CD14-positive monocyte (primary cell): ENCODE measurements at regions not wholly inside any gene's neighbourhood (a gene's known extent, or its start where the extent isn't known, plus 50 kb on each side); places are given as distances from the start of the nearest gene placed in this dataset.

Experiments used
- DNase-seq, 3 donors: peaks; one replicate each; pipeline ENCODE4 v3.0.0-alpha.2; 2011 to 2022
- H2AFZ ChIP-seq: 2 replicates; pipeline ENCODE4 v1.6.0; 2012; ENCODE audit warnings: mild to moderate bottlenecking, low read depth, low read length, inconsistent platforms; ENCODE audit not compliant: insufficient read depth, poor library complexity, severe bottlenecking
- H3K27ac ChIP-seq, 2 donors: 1 replicate in 1 of 2; 2 replicates in 1 of 2; pipeline ENCODE4 v1.5.1; 2012 to 2013; ENCODE audit warnings: low read length in 2 of 2, control low read depth in 1 of 2, inconsistent platforms in 1 of 2, low read depth in 1 of 2, mild to moderate bottlenecking in 1 of 2
- H3K27me3 ChIP-seq, 2 donors: one replicate each; pipeline versions ENCODE4 v1.6.0 to v1.6.1; 2011 to 2013; ENCODE audit warnings: low read length in 2 of 2; ENCODE audit not compliant: control insufficient read depth in 2 of 2, insufficient read depth in 2 of 2
- H3K36me3 ChIP-seq, 2 donors: replicated peaks in 1 of 2; 1 replicate in 1 of 2; 2 replicates in 1 of 2; pipeline versions ENCODE4 v1.5.1 to v1.6.1; 2012 to 2013; ENCODE audit warnings: low read length in 2 of 2, control low read depth in 1 of 2, inconsistent platforms in 1 of 2, mild to moderate bottlenecking in 1 of 2; ENCODE audit not compliant: insufficient read depth in 2 of 2, control insufficient read depth in 1 of 2
- H3K4me1 ChIP-seq, 2 donors: 1 replicate in 1 of 2; 2 replicates in 1 of 2; pipeline versions ENCODE4 v1.5.1 to v1.6.1; 2012 to 2013; ENCODE audit warnings: low read length in 2 of 2, control low read depth in 1 of 2, inconsistent platforms in 1 of 2, mild to moderate bottlenecking in 1 of 2, moderate library complexity in 1 of 2; ENCODE audit not compliant: insufficient read depth in 2 of 2, control insufficient read depth in 1 of 2
- H3K4me2 ChIP-seq: replicated peaks from 2 replicates; pipeline ENCODE3; 2012; ENCODE audit warnings: low read length, moderate library complexity, mild to moderate bottlenecking; ENCODE audit not compliant: poor library complexity, severe bottlenecking; ENCODE audit errors: extremely low read depth
- H3K4me3 ChIP-seq, 3 experiments: fragments of 200-600 bp in 1 of 3; sonication (generic) in 1 of 3; replicated peaks in 1 of 3; 1 replicate in 2 of 3; 2 replicates in 1 of 3; pipeline ENCODE4 v1.5.1; 2011 to 2013; ENCODE audit warnings: low read length in 3 of 3, mild to moderate bottlenecking in 3 of 3, control low read depth in 2 of 3, low read depth in 2 of 3, inconsistent platforms in 1 of 3, moderate library complexity in 1 of 3
- H3K79me2 ChIP-seq: 2 replicates; pipeline ENCODE4 v1.6.0; 2012; ENCODE audit warnings: mild to moderate bottlenecking, control low read depth, inconsistent platforms, low read length, moderate library complexity; ENCODE audit not compliant: insufficient read depth
- H3K9ac ChIP-seq: 2 replicates; pipeline ENCODE4 v1.6.0; 2017; ENCODE audit warnings: low read length, mild to moderate bottlenecking; ENCODE audit not compliant: insufficient read depth, poor library complexity, severe bottlenecking
- H3K9me3 ChIP-seq, 2 donors: replicated peaks in 1 of 2; 1 replicate in 1 of 2; 2 replicates in 1 of 2; pipeline versions ENCODE4 v1.5.1 to v1.6.1; 2012 to 2013; ENCODE audit warnings: low read length in 2 of 2, control low read depth in 1 of 2; ENCODE audit not compliant: control insufficient read depth in 1 of 2, insufficient read depth in 1 of 2
- H4K20me1 ChIP-seq: 2 replicates; pipeline ENCODE4 v1.6.0; 2012; ENCODE audit warnings: mild to moderate bottlenecking, low read length, control low read depth, moderate library complexity; ENCODE audit not compliant: insufficient read depth
- H3K27ac Mint-ChIP-seq, 7 donors: one replicate each; pipeline ENCODE4 v1.8.0; 2020; ENCODE audit warnings: mild to moderate bottlenecking in 7 of 7, mixed read lengths in 7 of 7, moderate library complexity in 6 of 7, inconsistent platforms in 2 of 7
- H3K27me3 Mint-ChIP-seq, 3 donors: one replicate each; pipeline ENCODE4 v1.8.0; 2021 to 2022; ENCODE audit warnings: low read depth in 3 of 3, mild to moderate bottlenecking in 3 of 3, mixed read lengths in 3 of 3, moderate library complexity in 3 of 3, inconsistent platforms in 1 of 3
- H3K36me3 Mint-ChIP-seq, 2 donors: one replicate each; pipeline ENCODE4 v1.8.0; 2020; ENCODE audit warnings: mixed read lengths in 2 of 2, inconsistent platforms in 1 of 2, mild to moderate bottlenecking in 1 of 2
- H3K4me1 Mint-ChIP-seq: one replicate; pipeline ENCODE4 v1.8.0; 2020; ENCODE audit warnings: mild to moderate bottlenecking, mixed read lengths
- H3K4me3 Mint-ChIP-seq, 2 donors: one replicate each; pipeline ENCODE4 v1.8.0; 2020; ENCODE audit warnings: mild to moderate bottlenecking in 2 of 2, mixed read lengths in 2 of 2, moderate library complexity in 1 of 2
- H3K9me3 Mint-ChIP-seq, 7 donors: one replicate each; pipeline ENCODE4 v1.8.0; 2020 to 2022; ENCODE audit warnings: mixed read lengths in 7 of 7, mild to moderate bottlenecking in 6 of 7, moderate library complexity in 6 of 7, inconsistent platforms in 2 of 7
- CTCF ChIP-seq: fragments of 200-600 bp; IDR thresholded peaks from one replicate; pipeline ENCODE4 v1.8.0; 2022; ENCODE audit warnings: antibody characterized with exemption, mild to moderate bottlenecking
- WGBS: methylation state at CpG from one replicate; pipeline ENCODE4 v1.1.5; 2013; ENCODE audit warnings: missing lambda C conversion rate; ENCODE audit not compliant: insufficient coverage; 5-methylcytosine and 5-hydroxymethylcytosine counted together
- intact Hi-C, 2 donors: fragments of 100-400 bp; cut with micrococcal nuclease; formaldehyde crosslinking; loops; one replicate each; pipeline versions ENCODE4 v1.15.0 to v1.15.1; 2023

- Mint-ChIP-seq H3K9me3 (no peaks in the 10 kb centered on the region), H3K36me3 (no peaks in the 10 kb centered on the region), H3K4me3 (no peak overlapping the region), H3K4me1 (peaks cover 3% of the 10 kb centered on the region), H3K27me3 (peaks cover 0 to 3% (median 0%) of the 10 kb centered on the region in 3 donors), H3K27ac (no peak overlapping the region)
- Histone ChIP-seq H4K20me1 (no peaks in the 10 kb centered on the region), H3K9me3 (no peaks in the 10 kb centered on the region), H3K9ac (no peak overlapping the region), H3K4me2 (no peak overlapping the region), H3K27ac (no peak overlapping the region), H3K36me3 (no peaks in the 10 kb centered on the region), H2AFZ (no peak overlapping the region), H3K4me3 (no peak overlapping the region), H3K27me3 (no peaks in the 10 kb centered on the region), H3K4me1 (no peaks in the 10 kb centered on the region), H3K79me2 (no peaks in the 10 kb centered on the region)
- peak; percentile 87 for TF ChIP-seq CTCF
- peak; percentile 48 to 51 (median 48) for DNase-seq
- intact Hi-C loops = loop anchor here (2.0 kb wide), 1 partner anchor 1538 kb away; no protein-coding TSS in a partner anchor
- WGBS = 13% methylated on average over 7 of the region's 9 CpGs
Measured at GRCh38 chr5:90264689-90265544, 144.6 kb downstream of the CETN3 start.

GRCh38 chr5:90263102-90263820, 146.3 kb downstream of the CETN3 start:
- H3K27me3 Mint-ChIP-seq = peaks cover 0 to 3% (median 0%) of the 10 kb centered on the region in 3 donors
- Histone ChIP-seq H3K4me1 (no peaks in the 10 kb centered on the region), H3K79me2 (no peaks in the 10 kb centered on the region), H3K9ac (no peak overlapping the region), H2AFZ (peak overlapping the region; percentile 26), H3K4me2 (no peak overlapping the region), H4K20me1 (no peaks in the 10 kb centered on the region), H3K4me3 (no peak overlapping the region), H3K9me3 (no peaks in the 10 kb centered on the region), H3K27me3 (no peaks in the 10 kb centered on the region), H3K27ac (no peak overlapping the region), H3K36me3 (no peaks in the 10 kb centered on the region)
- no peak for DNase-seq
- intact Hi-C loops = no loop called here
- H3K4me1 Mint-ChIP-seq = peaks cover 3% of the 10 kb centered on the region
- H3K27ac Mint-ChIP-seq = no peak overlapping the region
- 94% methylated on average over 8 of the region's 12 CpGs for WGBS
- no peak for TF ChIP-seq CTCF
- H3K9me3 Mint-ChIP-seq = no peaks in the 10 kb centered on the region
- no peak overlapping the region for H3K4me3 Mint-ChIP-seq
- H3K36me3 Mint-ChIP-seq = no peaks in the 10 kb centered on the region
